Loucy (cell line): ENCODE measurements at regions not wholly inside any gene's neighbourhood (a gene's known extent, or its start where the extent isn't known, plus 50 kb on each side); places are given as distances from the start of the nearest gene placed in this dataset.

Experiments used
- H2AFZ ChIP-seq: fragments of 200-600 bp; sonication (generic); 2 replicates; pipeline ENCODE4 v1.6.0; 2016; ENCODE audit warnings: antibody characterized with exemption, mild to moderate bottlenecking, low read length, moderate library complexity
- H3F3A ChIP-seq: fragments of 200-600 bp; 2 replicates; pipeline ENCODE4 v1.6.0; 2016; ENCODE audit warnings: antibody characterized with exemption, low read depth, mild to moderate bottlenecking
- H3K27me3 ChIP-seq: fragments of 200-600 bp; sonication (generic); 2 replicates; pipeline ENCODE4 v1.6.1; 2014; ENCODE audit warnings: low read length, mild to moderate bottlenecking; ENCODE audit not compliant: insufficient read depth, poor library complexity, severe bottlenecking
- H3K36me3 ChIP-seq: fragments of 200-600 bp; sonication (generic); 2 replicates; pipeline ENCODE4 v1.6.1; 2016; ENCODE audit warnings: low read length; ENCODE audit not compliant: insufficient read depth
- H3K4me1 ChIP-seq: fragments of 200-600 bp; sonication (generic); 2 replicates; pipeline ENCODE4 v1.5.1; 2014; ENCODE audit warnings: low read length, mild to moderate bottlenecking; ENCODE audit not compliant: insufficient read depth, poor library complexity, severe bottlenecking
- H3K4me2 ChIP-seq: fragments of 200-600 bp; sonication (generic); 2 replicates; pipeline ENCODE4 v1.6.0; 2014; ENCODE audit warnings: antibody characterized with exemption, low read length, low read depth, mild to moderate bottlenecking; ENCODE audit not compliant: poor library complexity, severe bottlenecking
- H3K4me3 ChIP-seq: fragments of 200-600 bp; sonication (generic); 2 replicates; pipeline ENCODE4 v1.5.1; 2014; ENCODE audit warnings: low read length, mild to moderate bottlenecking, mixed read lengths; ENCODE audit not compliant: poor library complexity, severe bottlenecking
- H3K79me2 ChIP-seq: fragments of 200-600 bp; sonication (generic); 2 replicates; pipeline ENCODE4 v1.6.1; 2014; ENCODE audit warnings: low read length; ENCODE audit not compliant: insufficient read depth
- H3K9ac ChIP-seq: fragments of 200-600 bp; sonication (generic); 2 replicates; pipeline ENCODE4 v1.6.0; 2014; ENCODE audit warnings: mild to moderate bottlenecking, low read depth, low read length, moderate library complexity; ENCODE audit not compliant: poor library complexity, severe bottlenecking
- H3K9me2 ChIP-seq: fragments of 200-600 bp; sonication (generic); replicated peaks from 2 replicates; pipeline ENCODE4 v1.6.1; 2016; ENCODE audit warnings: low read depth, low read length, mixed read lengths
- H3K9me3 ChIP-seq: fragments of 200-600 bp; sonication (generic); 2 replicates; pipeline ENCODE4 v1.6.1; 2014; ENCODE audit warnings: mild to moderate bottlenecking, antibody characterized with exemption, low read length, low read depth; ENCODE audit not compliant: insufficient read depth
- H4K20me1 ChIP-seq: fragments of 200-600 bp; sonication (generic); 2 replicates; pipeline ENCODE4 v1.6.0; 2014; ENCODE audit warnings: antibody characterized with exemption, low read length, mild to moderate bottlenecking; ENCODE audit not compliant: insufficient read depth, poor library complexity, severe bottlenecking
- EZH2phosphoT487 ChIP-seq: fragments of 200-600 bp; IDR thresholded peaks from 2 replicates; pipeline ENCODE4 v1.6.1; 2018; ENCODE audit warnings: antibody characterized with exemption, mild to moderate bottlenecking, moderate library complexity, borderline replicate concordance
- TF ChIP-seq, protein P1 (sequence below): fragments of 200-600 bp; sonication (generic); conservative IDR thresholded peaks from 2 replicates; pipeline ENCODE4 v1.5.1; 2014; ENCODE audit warnings: mild to moderate bottlenecking, antibody characterized with exemption, low read length

GRCh38 chr16:61540216-61540615 is 496.0 kb downstream of the CDH8 start:
- H2AFZ ChIP-seq, result no peak overlapping the region
- no peaks in the 10 kb centered on the region for H3K4me1 ChIP-seq
- no peaks in the 10 kb centered on the region for H3K9me2 ChIP-seq
- H4K20me1 ChIP-seq, result no peaks in the 10 kb centered on the region
- no peaks in the 10 kb centered on the region for H3F3A ChIP-seq
- H3K36me3 ChIP-seq, result no peaks in the 10 kb centered on the region
- H3K27me3 ChIP-seq, result no peaks in the 10 kb centered on the region
- H3K9me3 ChIP-seq, result no peaks in the 10 kb centered on the region
- H3K79me2 ChIP-seq, result no peaks in the 10 kb centered on the region
- no peak overlapping the region for H3K4me3 ChIP-seq
- H3K4me2 ChIP-seq, result no peak overlapping the region
- H3K9ac ChIP-seq, result no peak overlapping the region
- TF ChIP-seq, protein P1, sequence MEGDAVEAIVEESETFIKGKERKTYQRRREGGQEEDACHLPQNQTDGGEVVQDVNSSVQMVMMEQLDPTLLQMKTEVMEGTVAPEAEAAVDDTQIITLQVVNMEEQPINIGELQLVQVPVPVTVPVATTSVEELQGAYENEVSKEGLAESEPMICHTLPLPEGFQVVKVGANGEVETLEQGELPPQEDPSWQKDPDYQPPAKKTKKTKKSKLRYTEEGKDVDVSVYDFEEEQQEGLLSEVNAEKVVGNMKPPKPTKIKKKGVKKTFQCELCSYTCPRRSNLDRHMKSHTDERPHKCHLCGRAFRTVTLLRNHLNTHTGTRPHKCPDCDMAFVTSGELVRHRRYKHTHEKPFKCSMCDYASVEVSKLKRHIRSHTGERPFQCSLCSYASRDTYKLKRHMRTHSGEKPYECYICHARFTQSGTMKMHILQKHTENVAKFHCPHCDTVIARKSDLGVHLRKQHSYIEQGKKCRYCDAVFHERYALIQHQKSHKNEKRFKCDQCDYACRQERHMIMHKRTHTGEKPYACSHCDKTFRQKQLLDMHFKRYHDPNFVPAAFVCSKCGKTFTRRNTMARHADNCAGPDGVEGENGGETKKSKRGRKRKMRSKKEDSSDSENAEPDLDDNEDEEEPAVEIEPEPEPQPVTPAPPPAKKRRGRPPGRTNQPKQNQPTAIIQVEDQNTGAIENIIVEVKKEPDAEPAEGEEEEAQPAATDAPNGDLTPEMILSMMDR, result no peak
- no peak for TF ChIP-seq EZH2phosphoT487

GRCh38 chr16:61530697-61531096 is 505.5 kb downstream of the CDH8 start:
- no peaks in the 10 kb centered on the region for H3K36me3 ChIP-seq
- no peaks in the 10 kb centered on the region for H3K27me3 ChIP-seq
- TF ChIP-seq, protein P1, result no peak
- no peak for TF ChIP-seq EZH2phosphoT487
- H3K79me2 ChIP-seq, result no peaks in the 10 kb centered on the region
- H3K4me1 ChIP-seq, result no peaks in the 10 kb centered on the region
- H3K4me3 ChIP-seq, result no peak overlapping the region
- H3K9me2 ChIP-seq, result no peaks in the 10 kb centered on the region
- H4K20me1 ChIP-seq, result no peaks in the 10 kb centered on the region
- H3K9ac ChIP-seq, result no peak overlapping the region
- no peaks in the 10 kb centered on the region for H3F3A ChIP-seq
- H2AFZ ChIP-seq, result no peak overlapping the region
- no peaks in the 10 kb centered on the region for H3K9me3 ChIP-seq
- no peak overlapping the region for H3K4me2 ChIP-seq

DNA sequence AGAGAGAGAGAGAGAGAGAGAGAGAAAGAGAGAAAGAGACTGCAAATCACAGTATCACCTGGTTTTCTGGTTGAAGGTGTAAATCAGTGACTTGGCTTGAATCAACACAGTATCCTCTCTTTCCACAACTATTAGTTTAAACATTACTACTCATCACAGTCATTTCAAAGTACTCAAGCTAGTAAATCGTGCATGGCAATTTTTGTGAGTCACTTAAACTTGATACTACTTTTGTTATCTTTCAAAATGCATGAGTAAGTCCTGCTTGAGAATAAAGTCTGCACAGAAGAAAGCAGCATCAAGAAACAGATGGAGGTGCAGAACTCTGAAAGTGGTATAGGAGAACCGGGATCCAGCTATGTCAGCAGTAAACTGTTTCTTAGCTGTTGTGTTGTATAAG is 535.4 kb downstream of the CDH8 start:
- no peaks in the 10 kb centered on the region for H4K20me1 ChIP-seq
- TF ChIP-seq, protein P1, result no peak
- TF ChIP-seq EZH2phosphoT487, result no peak
- H3K9me2 ChIP-seq, result no peaks in the 10 kb centered on the region
- no peak overlapping the region for H3K9ac ChIP-seq
- H3K4me3 ChIP-seq, result no peak overlapping the region
- H3K4me1 ChIP-seq, result no peaks in the 10 kb centered on the region
- H3K9me3 ChIP-seq, result no peaks in the 10 kb centered on the region
- no peak overlapping the region for H3K4me2 ChIP-seq
- H3K79me2 ChIP-seq, result no peaks in the 10 kb centered on the region
- H2AFZ ChIP-seq, result no peak overlapping the region
- H3K36me3 ChIP-seq, result no peaks in the 10 kb centered on the region
- no peaks in the 10 kb centered on the region for H3K27me3 ChIP-seq
- H3F3A ChIP-seq, result no peaks in the 10 kb centered on the region
